Activated CD4-positive, alpha-beta memory T cell treated with anti-CD3 and anti-CD28 coated beads, Interleukin-2, amount 10 ng/mL, durations not matched to agents 7 days and 5 days (primary cell): ENCODE measurements at regions not wholly inside any gene's neighbourhood (a gene's known extent, or its start where the extent isn't known, plus 50 kb on each side); places are given as distances from the start of the nearest gene placed in this dataset.
"Not testable (repeated sequence)": the region's sequence is repeated elsewhere in the genome, so short reads cannot be mapped to it uniquely, and the experiment has no call there.

ENCODE experiments used
- CTCF ChIA-PET: fragments of 350-600 bp; sonication (Branson Sonifier 250); formaldehyde crosslinking; loops from one replicate; lab custom pipeline; 2021; ENCODE audit warnings: antibody characterized with exemption, inconsistent platforms; lab: Charles Lee
- POLR2A ChIA-PET: fragments of 350-600 bp; sonication (Branson Sonifier 250); formaldehyde crosslinking; loops from one replicate; lab custom pipeline; 2021; ENCODE audit warnings: antibody characterized with exemption; lab: Charles Lee
- DNase-seq: peaks from one replicate; pipeline ENCODE4 v3.0.0-alpha.2; 2020
- H3K27ac Mint-ChIP-seq: one replicate; pipeline ENCODE4 v1.8.0; 2021; ENCODE audit warnings: mild to moderate bottlenecking, mixed read lengths
- H3K27me3 Mint-ChIP-seq: one replicate; pipeline ENCODE4 v1.8.0; 2021; ENCODE audit warnings: mixed read lengths
- H3K36me3 Mint-ChIP-seq: one replicate; pipeline ENCODE4 v1.8.0; 2021; ENCODE audit warnings: low read depth, mixed read lengths
- H3K4me1 Mint-ChIP-seq: one replicate; pipeline ENCODE4 v1.8.0; 2021; ENCODE audit warnings: mixed read lengths
- H3K4me3 Mint-ChIP-seq: one replicate; pipeline ENCODE4 v1.8.0; 2021; ENCODE audit warnings: mild to moderate bottlenecking, mixed read lengths
- H3K9me3 Mint-ChIP-seq: one replicate; pipeline ENCODE4 v1.8.0; 2021; ENCODE audit warnings: mixed read lengths

DNA sequence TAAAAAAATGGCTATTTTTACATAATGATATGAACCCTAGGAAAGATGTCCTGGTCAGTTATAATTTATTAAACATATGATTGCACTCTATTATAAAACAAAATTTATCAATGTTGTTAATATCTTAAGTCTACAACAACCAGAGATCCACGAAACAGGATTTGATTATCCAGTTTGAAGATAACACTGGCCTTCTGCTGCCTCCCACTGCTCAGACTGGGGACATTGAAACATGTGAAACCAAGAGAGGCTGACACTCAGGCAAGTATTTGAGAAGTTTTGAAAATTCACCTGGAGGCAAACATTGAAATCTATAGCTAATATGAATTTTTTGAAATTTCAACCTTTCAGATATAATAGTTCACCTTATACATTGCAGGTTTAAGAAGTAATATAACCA lies 219.3 kb upstream of the HSF2 start:
- Mint-ChIP-seq H3K27ac (no peak overlapping the region), H3K4me3 (no peak overlapping the region), H3K9me3 (no peaks in the 10 kb centered on the region), H3K27me3 (no peaks in the 10 kb centered on the region), H3K36me3 (no peaks in the 10 kb centered on the region), H3K4me1 (no peaks in the 10 kb centered on the region)
- ChIA-PET POLR2A (no interaction called here), CTCF (no interaction called here)
- DNase-seq: no peak

DNA sequence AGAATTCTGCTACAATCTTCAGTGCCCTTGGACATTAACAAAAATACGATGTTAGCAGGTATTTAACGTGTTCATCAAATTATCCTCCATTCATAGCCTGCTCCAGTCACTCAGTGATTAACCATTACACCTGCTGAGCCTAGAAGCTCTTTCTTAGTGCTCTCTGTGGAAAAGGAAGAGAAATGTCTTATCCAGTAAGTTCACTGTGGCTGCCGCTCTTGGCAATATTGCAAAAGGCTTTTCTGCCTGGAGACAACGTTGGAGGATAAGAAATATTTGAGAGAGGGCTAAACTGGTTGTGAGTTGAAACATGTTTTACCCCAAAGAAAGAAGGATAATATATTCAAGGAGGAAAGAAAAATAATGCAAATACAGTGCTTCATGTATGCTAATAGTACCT lies 217.4 kb upstream of the HSF2 start:
- DNase-seq: no peak
- H3K9me3 Mint-ChIP-seq: no peaks in the 10 kb centered on the region
- H3K36me3 Mint-ChIP-seq: no peaks in the 10 kb centered on the region
- no peak overlapping the region for H3K4me3 Mint-ChIP-seq
- POLR2A ChIA-PET: no interaction called here
- H3K27me3 Mint-ChIP-seq: no peaks in the 10 kb centered on the region
- CTCF ChIA-PET: no interaction called here
- H3K4me1 Mint-ChIP-seq: no peaks in the 10 kb centered on the region
- no peak overlapping the region for H3K27ac Mint-ChIP-seq

DNA sequence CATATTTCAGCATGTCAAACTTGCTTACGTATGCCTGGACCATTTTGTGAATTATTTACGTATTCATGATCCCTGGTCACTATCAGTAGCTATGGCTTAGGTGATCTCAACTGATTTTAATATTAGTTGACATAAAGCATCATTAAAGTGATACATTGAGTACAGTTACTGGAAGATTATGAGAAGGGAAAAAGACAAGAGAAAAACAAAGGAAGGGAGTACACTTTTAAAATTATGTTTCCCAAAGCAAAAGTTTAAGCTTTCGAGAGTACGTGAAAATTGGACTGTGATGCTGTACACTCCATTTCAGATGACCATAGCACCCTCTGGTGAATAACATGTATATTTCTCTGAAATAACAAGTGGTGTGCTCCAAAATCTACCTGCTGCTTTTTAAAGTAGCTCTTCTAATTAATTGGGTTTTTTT lies 215.0 kb upstream of the HSF2 start:
- Mint-ChIP-seq H3K4me3 (no peak overlapping the region), H3K9me3 (no peaks in the 10 kb centered on the region), H3K36me3 (no peaks in the 10 kb centered on the region), H3K4me1 (no peaks in the 10 kb centered on the region), H3K27me3 (no peaks in the 10 kb centered on the region), H3K27ac (no peak overlapping the region)
- POLR2A ChIA-PET: no interaction called here
- DNase-seq: no peak
- CTCF ChIA-PET: no interaction called here

DNA sequence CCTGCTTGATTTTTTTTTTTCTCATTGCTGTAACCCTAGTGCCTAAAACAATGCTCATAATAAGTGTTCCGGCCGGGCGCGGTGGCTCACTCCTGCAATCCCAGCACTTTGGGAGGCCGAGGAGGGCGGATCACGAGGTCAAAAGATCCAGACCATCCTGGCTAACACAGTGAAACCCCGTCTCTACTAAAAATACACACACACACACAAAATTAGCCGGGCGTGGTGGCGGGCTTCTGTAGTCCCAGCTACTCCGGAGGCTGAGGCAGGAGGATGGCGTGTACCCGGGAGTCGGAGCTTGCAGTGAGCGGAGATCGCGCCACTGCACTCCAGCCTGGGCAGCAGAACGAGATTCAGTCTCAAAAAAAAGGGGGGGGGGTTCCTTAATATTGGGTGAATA lies 214.0 kb upstream of the HSF2 start:
- H3K4me3 Mint-ChIP-seq, DNase-seq, POLR2A ChIA-PET, H3K9me3 Mint-ChIP-seq, H3K4me1 Mint-ChIP-seq, H3K36me3 Mint-ChIP-seq, H3K27ac Mint-ChIP-seq, H3K27me3 Mint-ChIP-seq, CTCF ChIA-PET: not testable (repeated sequence)

DNA sequence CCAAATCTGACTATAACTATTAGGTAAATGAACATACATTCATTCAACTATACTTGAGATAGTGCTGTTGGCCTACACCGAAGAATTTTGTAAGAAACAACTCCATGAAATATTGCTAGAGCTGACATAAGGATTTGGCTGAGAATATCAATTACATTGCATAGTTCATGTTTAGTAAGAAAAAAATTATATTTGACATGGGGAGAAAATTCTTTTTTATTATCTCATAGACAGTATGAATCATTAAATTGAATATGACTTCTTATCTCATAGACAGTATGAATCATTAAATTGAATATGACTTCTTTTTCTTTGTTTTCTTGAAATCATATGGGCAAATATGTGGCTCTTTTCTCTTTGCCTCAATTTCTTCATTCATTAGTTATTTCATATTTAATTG lies 212.3 kb upstream of the HSF2 start:
- Mint-ChIP-seq H3K27me3 (no peaks in the 10 kb centered on the region), H3K4me3 (no peak overlapping the region), H3K27ac (no peak overlapping the region), H3K4me1 (no peaks in the 10 kb centered on the region), H3K9me3 (no peaks in the 10 kb centered on the region), H3K36me3 (no peaks in the 10 kb centered on the region)
- no peak for DNase-seq
- ChIA-PET CTCF (no interaction called here), POLR2A (no interaction called here)

DNA sequence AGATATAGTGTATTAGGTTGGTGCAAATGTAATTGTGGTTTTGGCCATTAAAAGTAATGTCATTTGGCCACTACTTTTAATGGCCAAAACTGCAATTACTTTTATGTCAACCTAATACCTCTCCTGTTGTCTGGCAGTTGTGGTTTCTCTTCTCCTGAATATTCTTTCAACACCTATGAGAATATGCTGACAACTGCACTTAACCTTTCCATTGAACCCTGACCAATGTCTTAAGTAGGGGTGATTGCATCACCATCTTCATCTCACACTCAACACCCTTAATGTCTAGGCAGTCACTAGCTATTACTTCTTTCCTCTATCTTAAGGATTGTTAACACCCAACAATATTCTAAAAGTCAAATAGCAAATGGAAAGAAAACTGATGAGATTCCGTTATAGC lies 200.5 kb upstream of the HSF2 start:
- H3K9me3 Mint-ChIP-seq: no peaks in the 10 kb centered on the region
- H3K27me3 Mint-ChIP-seq: no peaks in the 10 kb centered on the region
- H3K36me3 Mint-ChIP-seq: no peaks in the 10 kb centered on the region
- no peak overlapping the region for H3K27ac Mint-ChIP-seq
- DNase-seq: no peak
- POLR2A ChIA-PET: no interaction called here
- CTCF ChIA-PET: no interaction called here
- no peak overlapping the region for H3K4me3 Mint-ChIP-seq
- H3K4me1 Mint-ChIP-seq: no peaks in the 10 kb centered on the region

DNA sequence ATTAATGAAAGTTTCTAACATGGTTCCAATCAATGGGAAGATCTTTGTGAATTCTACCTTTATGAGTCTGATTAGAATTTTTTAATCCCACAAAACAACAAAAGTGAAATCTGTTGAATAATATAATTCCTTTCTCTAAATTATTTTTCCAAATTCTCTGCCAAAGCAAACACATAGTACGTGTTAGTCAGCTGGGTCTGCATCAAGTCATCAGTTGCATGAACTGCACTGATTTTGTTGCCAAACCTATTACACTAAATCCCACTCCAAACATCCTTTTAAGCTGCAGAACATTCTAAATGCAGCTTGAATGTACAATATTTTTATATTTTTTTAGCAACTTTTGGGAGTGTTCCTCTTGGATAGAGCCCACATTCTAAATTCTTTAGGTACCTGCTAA lies 199.0 kb upstream of the HSF2 start:
- Mint-ChIP-seq H3K9me3 (peaks cover 2% of the 10 kb centered on the region), H3K27ac (no peak overlapping the region), H3K4me3 (no peak overlapping the region), H3K36me3 (no peaks in the 10 kb centered on the region), H3K4me1 (no peaks in the 10 kb centered on the region), H3K27me3 (no peaks in the 10 kb centered on the region)
- ChIA-PET CTCF (no interaction called here), POLR2A (no interaction called here)
- DNase-seq: no peak

DNA sequence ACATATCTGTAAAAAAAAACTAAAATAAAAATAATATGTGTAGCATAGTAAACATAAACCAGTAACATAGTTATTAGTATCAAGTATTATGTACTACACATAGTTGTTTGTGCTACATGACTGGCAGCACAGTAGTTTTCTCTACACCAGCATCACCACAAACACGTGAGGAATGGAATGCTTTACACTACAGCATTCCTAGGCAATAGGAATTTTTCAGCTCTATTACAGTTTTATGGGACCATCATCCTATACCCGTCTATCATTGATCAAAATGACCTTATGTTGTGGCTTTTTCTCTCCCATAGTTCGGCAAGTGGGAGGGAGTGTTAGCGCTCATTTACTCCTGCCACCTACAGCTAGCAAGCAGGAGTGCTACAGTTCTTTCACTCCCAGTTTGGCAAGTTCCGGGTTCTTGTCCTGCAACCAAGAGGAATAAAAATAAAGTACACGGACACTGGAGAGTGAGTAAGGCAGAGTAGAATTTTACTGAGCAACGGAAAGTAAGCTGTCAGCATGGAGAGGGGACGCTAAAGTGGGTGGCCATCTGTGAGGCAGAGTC lies 196.8 kb upstream of the HSF2 start:
- Mint-ChIP-seq H3K4me3 (no peak overlapping the region), H3K4me1 (no peaks in the 10 kb centered on the region), H3K36me3 (no peaks in the 10 kb centered on the region), H3K27me3 (no peaks in the 10 kb centered on the region), H3K27ac (no peak overlapping the region), H3K9me3 (peaks cover 2% of the 10 kb centered on the region)
- DNase-seq: no peak
- ChIA-PET CTCF (no interaction called here), POLR2A (no interaction called here)

DNA sequence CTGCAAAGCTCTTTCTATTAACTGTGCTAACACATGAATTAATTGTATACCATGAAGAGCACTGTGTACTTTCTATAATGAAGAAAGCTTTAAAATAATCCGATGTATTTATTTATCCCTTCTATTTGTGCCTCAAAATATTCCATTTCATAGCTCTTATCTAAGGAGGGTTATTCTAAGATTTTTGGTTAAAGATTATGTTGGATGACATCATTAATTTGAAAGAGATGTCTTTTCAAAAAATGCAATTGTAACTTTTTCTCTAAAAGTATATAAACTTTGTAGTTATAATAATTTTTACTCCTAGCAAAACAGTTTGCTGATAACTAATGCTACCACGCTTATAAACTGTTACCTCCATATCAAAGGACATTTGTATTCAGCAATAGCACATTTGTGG lies 192.4 kb upstream of the HSF2 start:
- ChIA-PET CTCF (no interaction called here), POLR2A (no interaction called here)
- DNase-seq: no peak
- no peak overlapping the region for H3K4me3 Mint-ChIP-seq
- no peaks in the 10 kb centered on the region for H3K36me3 Mint-ChIP-seq
- peaks cover 2% of the 10 kb centered on the region for H3K9me3 Mint-ChIP-seq
- no peak overlapping the region for H3K27ac Mint-ChIP-seq
- no peaks in the 10 kb centered on the region for H3K4me1 Mint-ChIP-seq
- H3K27me3 Mint-ChIP-seq: no peaks in the 10 kb centered on the region

DNA sequence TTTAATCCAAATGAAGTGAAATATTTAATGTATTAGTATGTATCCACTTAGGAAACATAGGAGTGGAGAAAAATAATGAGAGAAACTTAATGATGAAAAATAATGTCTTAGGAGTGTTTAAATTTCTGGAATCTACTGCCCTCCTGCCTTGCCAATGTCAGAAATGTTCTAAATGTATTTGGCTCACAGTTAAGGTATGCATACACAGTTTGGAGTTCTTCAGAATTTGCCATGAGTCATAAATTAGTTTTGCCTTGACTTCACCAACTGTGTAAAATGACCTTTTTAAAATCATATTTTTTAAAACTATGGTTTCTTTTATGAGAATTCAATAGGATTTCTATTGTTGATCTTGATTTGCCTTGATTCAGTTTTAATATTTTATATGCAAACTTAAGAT lies 191.7 kb upstream of the HSF2 start:
- Mint-ChIP-seq H3K27ac (no peak overlapping the region), H3K9me3 (peaks cover 2% of the 10 kb centered on the region), H3K4me3 (no peak overlapping the region), H3K27me3 (no peaks in the 10 kb centered on the region), H3K4me1 (no peaks in the 10 kb centered on the region), H3K36me3 (no peaks in the 10 kb centered on the region)
- DNase-seq: no peak
- ChIA-PET CTCF (no interaction called here), POLR2A (no interaction called here)

DNA sequence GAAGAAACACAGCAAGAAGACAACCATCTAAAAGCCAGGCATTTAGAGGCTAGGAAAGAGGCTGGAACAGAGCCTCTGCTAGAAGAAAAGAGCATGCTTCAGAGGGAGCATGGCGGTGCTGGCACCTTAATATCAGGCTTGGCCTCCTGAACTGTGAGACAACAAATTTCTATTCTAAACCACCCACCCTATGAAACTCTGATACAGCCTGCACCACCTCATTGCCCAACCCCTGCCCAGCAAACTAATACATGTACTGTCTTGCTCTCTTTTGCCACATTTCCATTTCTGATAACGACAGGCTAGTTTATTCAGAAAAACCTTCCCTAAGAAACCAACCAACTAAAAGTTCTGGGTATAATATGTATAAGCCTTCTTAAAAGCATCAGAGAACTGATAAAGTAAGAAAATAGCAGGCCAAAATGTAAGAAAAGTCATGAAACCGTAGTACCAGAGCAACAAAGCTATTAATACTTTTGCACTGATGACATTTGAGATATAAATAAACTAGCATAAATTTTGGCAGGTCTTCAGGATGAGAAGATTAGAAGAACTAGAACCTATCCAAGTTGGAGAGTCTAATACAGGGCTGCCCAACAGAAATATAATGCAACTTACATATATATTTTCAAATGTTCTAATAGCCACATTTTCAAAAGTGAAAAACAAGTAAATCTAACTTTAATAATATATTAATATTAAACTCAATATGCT lies 184.7 kb upstream of the HSF2 start:
- H3K9me3 Mint-ChIP-seq: no peaks in the 10 kb centered on the region
- CTCF ChIA-PET: no interaction called here
- no peak overlapping the region for H3K27ac Mint-ChIP-seq
- H3K36me3 Mint-ChIP-seq: no peaks in the 10 kb centered on the region
- no peaks in the 10 kb centered on the region for H3K4me1 Mint-ChIP-seq
- POLR2A ChIA-PET: no interaction called here
- H3K4me3 Mint-ChIP-seq: no peak overlapping the region
- H3K27me3 Mint-ChIP-seq: no peaks in the 10 kb centered on the region
- DNase-seq: no peak

DNA sequence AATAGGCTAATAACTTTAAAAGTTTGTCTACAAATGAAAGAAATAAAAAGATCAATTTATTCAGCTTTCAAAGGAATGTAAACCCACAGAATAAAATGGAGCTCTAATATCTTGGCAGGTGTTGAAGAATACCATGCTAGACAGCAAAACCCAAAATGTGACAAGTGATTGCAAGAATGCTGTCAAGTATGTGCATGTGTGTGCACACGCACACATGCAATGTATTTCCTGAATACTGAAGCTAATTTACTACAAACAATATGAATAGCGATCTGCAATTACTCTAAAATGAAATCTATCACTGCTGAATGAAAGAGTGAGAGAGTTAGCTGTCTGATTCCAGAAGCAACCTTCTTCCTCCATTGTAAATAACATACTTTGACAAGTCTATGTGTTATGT lies 179.2 kb upstream of the HSF2 start:
- Mint-ChIP-seq H3K27me3 (no peaks in the 10 kb centered on the region), H3K27ac (no peak overlapping the region), H3K9me3 (no peaks in the 10 kb centered on the region), H3K4me1 (no peaks in the 10 kb centered on the region), H3K36me3 (no peaks in the 10 kb centered on the region), H3K4me3 (no peak overlapping the region)
- ChIA-PET POLR2A (no interaction called here), CTCF (no interaction called here)
- DNase-seq: no peak

DNA sequence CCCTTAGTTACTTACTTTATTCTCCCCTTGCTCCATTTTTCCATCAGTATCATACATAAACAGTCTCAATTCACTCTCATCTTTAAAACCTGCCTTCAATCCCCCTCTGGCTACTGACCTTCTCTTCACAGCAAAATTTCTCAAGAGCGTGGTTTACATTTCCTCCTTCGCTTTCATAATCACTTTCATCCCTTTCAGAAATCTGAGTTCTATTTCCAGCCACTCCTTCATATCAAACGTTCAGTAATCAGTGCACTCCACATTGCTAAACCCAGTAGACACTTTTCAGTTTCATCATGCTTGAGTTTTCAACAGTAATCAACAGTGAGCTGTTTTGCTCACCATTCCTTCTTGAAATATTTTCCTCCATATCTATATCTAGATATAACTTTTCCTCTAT lies 176.7 kb upstream of the HSF2 start:
- POLR2A ChIA-PET: no interaction called here
- CTCF ChIA-PET: interaction anchor here (0.7 kb wide), 1 partner anchor 29 kb away, joined by 4 read pairs; no protein-coding TSS in a partner anchor
- Mint-ChIP-seq H3K27me3 (no peaks in the 10 kb centered on the region), H3K36me3 (no peaks in the 10 kb centered on the region), H3K9me3 (no peaks in the 10 kb centered on the region), H3K27ac (no peak overlapping the region), H3K4me1 (no peaks in the 10 kb centered on the region), H3K4me3 (no peak overlapping the region)
- no peak for DNase-seq

DNA sequence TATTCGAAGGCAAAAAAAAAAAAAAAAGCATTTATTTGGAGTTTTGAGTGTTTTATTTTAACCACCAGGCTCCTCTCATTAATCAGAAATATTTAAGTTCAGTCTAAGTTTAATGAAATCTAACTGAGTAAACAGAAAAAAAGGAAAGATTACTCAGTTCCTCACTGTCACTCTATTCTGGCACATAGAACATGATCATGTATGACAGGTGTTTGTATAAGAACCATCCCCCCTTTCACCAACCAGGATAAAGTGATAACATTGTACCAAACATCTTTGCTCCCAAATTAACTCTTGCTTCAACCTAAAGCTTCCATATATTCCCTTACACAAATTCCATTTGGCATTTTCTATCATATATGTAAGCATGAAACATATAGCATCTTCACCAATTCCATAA lies 176.2 kb upstream of the HSF2 start:
- DNase-seq: no peak
- Mint-ChIP-seq H3K4me3 (no peak overlapping the region), H3K36me3 (no peaks in the 10 kb centered on the region), H3K27ac (no peak overlapping the region), H3K9me3 (no peaks in the 10 kb centered on the region), H3K4me1 (no peaks in the 10 kb centered on the region), H3K27me3 (no peaks in the 10 kb centered on the region)
- ChIA-PET CTCF (interaction anchor here (0.7 kb wide), 1 partner anchor 28 kb away, joined by 4 read pairs; no protein-coding TSS in a partner anchor), POLR2A (no interaction called here)
